Parathyroid adenoma (tissue), 2 donors: ENCODE measurements at regions not wholly inside any gene's neighbourhood (a gene's known extent, or its start where the extent isn't known, plus 50 kb on each side); places are given as distances from the start of the nearest gene placed in this dataset.

Experiments
- H2AFZ ChIP-seq: fragments of 300-600 bp; sonication (generic); one replicate; pipeline ENCODE4 v1.7.0; 2017; ENCODE audit warnings: antibody characterized with exemption, mild to moderate bottlenecking
- H3K27ac ChIP-seq: fragments of 300-600 bp; sonication (generic); one replicate; pipeline ENCODE4 v1.7.0; 2017
- H3K27me3 ChIP-seq: fragments of 300-600 bp; sonication (generic); one replicate; pipeline ENCODE4 v1.7.0; 2017; ENCODE audit warnings: low read length; ENCODE audit not compliant: control insufficient read depth, insufficient read depth
- H3K36me3 ChIP-seq: fragments of 300-600 bp; sonication (generic); one replicate; pipeline ENCODE4 v1.7.0; 2017; ENCODE audit warnings: low read length; ENCODE audit not compliant: control insufficient read depth, insufficient read depth
- H3K4me1 ChIP-seq: fragments of 300-600 bp; sonication (generic); one replicate; pipeline ENCODE4 v1.7.0; 2017; ENCODE audit warnings: control low read depth
- H3K4me2 ChIP-seq: fragments of 300-600 bp; sonication (generic); one replicate; pipeline ENCODE4 v1.7.0; 2017; ENCODE audit warnings: low read length
- H3K4me3 ChIP-seq: fragments of 300-600 bp; sonication (generic); one replicate; pipeline ENCODE4 v1.7.0; 2017; ENCODE audit warnings: low read depth, low read length
- H3K79me2 ChIP-seq: fragments of 300-600 bp; sonication (generic); one replicate; pipeline ENCODE4 v1.7.0; 2017; ENCODE audit warnings: control low read depth
- H3K9ac ChIP-seq: fragments of 300-600 bp; sonication (generic); one replicate; pipeline ENCODE4 v1.7.0; 2017; ENCODE audit warnings: mild to moderate bottlenecking
- H3K9me3 ChIP-seq: fragments of 300-600 bp; sonication (generic); one replicate; pipeline ENCODE4 v1.7.0; 2017; ENCODE audit warnings: low read length; ENCODE audit not compliant: control insufficient read depth
- CTCF ChIP-seq: fragments of 300-600 bp; sonication (generic); IDR thresholded peaks from one replicate; pipeline ENCODE4 v1.7.0; 2017; ENCODE audit warnings: antibody characterized with exemption, mild to moderate bottlenecking
- donor health status: primary hyperparathyroidism.

DNA sequence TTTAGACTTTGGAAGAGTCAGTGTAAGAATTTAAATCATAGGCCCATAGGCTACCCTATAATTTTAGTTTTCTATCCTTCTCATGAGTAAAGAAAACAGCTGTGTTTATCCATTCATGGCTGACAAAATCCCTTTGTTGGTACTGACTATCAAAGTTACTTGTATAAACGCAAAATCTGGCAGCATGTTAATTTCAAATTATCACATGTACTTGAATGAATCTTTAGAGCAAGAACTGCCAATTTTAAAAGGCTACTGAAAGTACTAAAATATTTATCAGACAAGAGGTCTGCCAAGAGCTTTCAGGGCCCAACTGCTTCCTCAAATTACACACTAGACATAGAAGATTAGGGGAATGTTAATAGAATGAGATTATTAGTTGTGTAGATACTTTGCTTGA is 66.6 kb downstream of the MYL12B start:
- H3K4me3 ChIP-seq, result no peak overlapping the region
- no peak overlapping the region for H3K9ac ChIP-seq
- no peaks in the 10 kb centered on the region for H3K4me1 ChIP-seq
- no peak overlapping the region for H2AFZ ChIP-seq
- H3K27ac ChIP-seq, result no peak overlapping the region
- no peaks in the 10 kb centered on the region for H3K9me3 ChIP-seq
- H3K36me3 ChIP-seq, result no peaks in the 10 kb centered on the region
- TF ChIP-seq CTCF, result no peak
- H3K79me2 ChIP-seq, result no peaks in the 10 kb centered on the region
- H3K27me3 ChIP-seq, result no peaks in the 10 kb centered on the region
- H3K4me2 ChIP-seq, result no peak overlapping the region

DNA sequence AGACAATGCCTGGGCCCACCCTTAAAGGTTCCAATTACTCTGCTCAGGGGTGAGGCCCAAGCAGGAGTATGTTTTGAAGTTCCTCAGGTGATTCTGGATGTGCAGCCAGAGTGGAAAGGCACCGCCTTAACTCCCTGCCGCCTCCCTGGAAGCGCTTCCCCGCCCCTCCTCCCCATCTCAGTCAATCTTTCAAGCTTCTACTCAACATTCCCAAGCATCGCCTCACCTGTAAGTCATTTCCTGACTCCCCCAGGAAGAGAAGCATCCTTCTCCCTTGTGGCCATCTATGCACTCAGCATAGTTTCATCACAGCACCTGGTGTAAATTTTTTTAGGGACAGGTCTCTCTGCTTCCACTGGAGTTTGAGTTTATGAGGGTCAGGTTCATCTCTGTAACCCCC is 67.5 kb downstream of the MYL12B start:
- Histone ChIP-seq H3K79me2 (no peaks in the 10 kb centered on the region), H3K27me3 (no peaks in the 10 kb centered on the region), H2AFZ (no peak overlapping the region), H3K9ac (no peak overlapping the region), H3K4me3 (no peak overlapping the region), H3K36me3 (no peaks in the 10 kb centered on the region), H3K9me3 (no peaks in the 10 kb centered on the region), H3K4me1 (no peaks in the 10 kb centered on the region), H3K27ac (no peak overlapping the region), H3K4me2 (no peak overlapping the region)
- no peak for TF ChIP-seq CTCF

GRCh38 chr18:3329872-3330271 is 67.9 kb downstream of the MYL12B start:
- Histone ChIP-seq H3K4me2 (no peak overlapping the region), H3K9me3 (no peaks in the 10 kb centered on the region), H3K4me3 (no peak overlapping the region), H3K27ac (no peak overlapping the region), H3K9ac (no peak overlapping the region), H2AFZ (no peak overlapping the region), H3K36me3 (no peaks in the 10 kb centered on the region), H3K79me2 (no peaks in the 10 kb centered on the region), H3K4me1 (no peaks in the 10 kb centered on the region), H3K27me3 (no peaks in the 10 kb centered on the region)
- no peak for TF ChIP-seq CTCF

GRCh38 chr18:3330622-3331021 is 68.7 kb downstream of the MYL12B start:
- Histone ChIP-seq H3K36me3 (no peaks in the 10 kb centered on the region), H2AFZ (no peak overlapping the region), H3K27ac (no peak overlapping the region), H3K4me3 (no peak overlapping the region), H3K9me3 (no peaks in the 10 kb centered on the region), H3K79me2 (no peaks in the 10 kb centered on the region), H3K4me1 (no peaks in the 10 kb centered on the region), H3K27me3 (no peaks in the 10 kb centered on the region), H3K9ac (no peak overlapping the region), H3K4me2 (no peak overlapping the region)
- TF ChIP-seq CTCF, result no peak

DNA sequence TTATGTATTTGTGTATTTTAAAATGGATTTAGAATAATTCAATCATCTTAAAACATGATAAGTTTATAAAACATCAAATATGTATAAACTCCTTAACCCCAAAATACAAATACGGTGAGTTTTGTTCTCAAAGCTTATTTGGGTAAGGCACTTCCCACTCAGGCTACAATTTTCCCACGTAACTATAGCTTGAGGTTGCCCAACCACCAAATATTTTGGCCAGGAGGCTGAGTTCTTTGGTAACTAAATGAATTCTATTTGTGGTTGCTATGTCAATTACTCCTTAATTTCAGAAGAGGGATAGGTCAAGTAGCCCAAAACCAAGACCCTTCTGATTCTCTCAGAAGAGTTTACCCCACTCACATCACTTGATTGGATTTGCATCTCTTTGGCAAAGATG is 70.4 kb downstream of the MYL12B start:
- Histone ChIP-seq H3K4me2 (no peak overlapping the region), H3K9me3 (no peaks in the 10 kb centered on the region), H3K27ac (no peak overlapping the region), H3K79me2 (no peaks in the 10 kb centered on the region), H3K9ac (no peak overlapping the region), H3K4me1 (no peaks in the 10 kb centered on the region), H3K36me3 (no peaks in the 10 kb centered on the region), H3K4me3 (no peak overlapping the region), H3K27me3 (no peaks in the 10 kb centered on the region), H2AFZ (no peak overlapping the region)
- no peak for TF ChIP-seq CTCF
